Epithelial cell of proximal tubule (primary cell): ENCODE measurements at regions not wholly inside any gene's neighbourhood (a gene's known extent, or its start where the extent isn't known, plus 50 kb on each side); places are given as distances from the start of the nearest gene placed in this dataset.
A peak's percentile ranks its signal among the peaks of the same experiment; 100 is the strongest.

Experiments used
- DNase-seq: peaks from one replicate; pipeline ENCODE4 v3.0.0-alpha.2; 2011; ENCODE audit warnings: low read depth
- H3K4me3 ChIP-seq: 2 replicates; pipeline ENCODE4 v1.5.1; 2011; ENCODE audit warnings: low read depth, mild to moderate bottlenecking, low read length
- TF ChIP-seq, protein P1 (sequence below): conservative IDR thresholded peaks from 2 replicates; pipeline ENCODE4 v1.5.1; 2012; ENCODE audit warnings: low read depth, mild to moderate bottlenecking, low read length

DNA sequence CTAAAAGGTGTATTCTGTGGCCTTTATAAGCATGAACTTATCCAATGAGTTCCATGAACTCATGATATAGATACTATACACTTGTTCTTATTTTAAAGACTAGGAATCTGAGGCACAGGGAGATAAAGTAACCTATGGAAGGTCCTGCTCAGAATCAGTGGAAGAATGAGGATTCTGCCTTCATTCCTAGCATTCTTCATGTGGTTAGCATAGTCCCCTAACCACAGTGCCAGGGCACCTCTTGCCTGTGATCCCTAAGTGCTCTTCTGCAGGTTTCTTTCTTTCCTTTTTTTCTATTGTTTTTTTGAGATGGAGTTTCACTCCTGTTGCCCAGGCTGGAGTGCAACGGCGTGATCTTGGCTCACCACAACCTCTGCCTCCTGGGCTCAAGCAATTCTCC, 174.1 kb downstream of the C9orf152 start:
- H3K4me3 ChIP-seq, result no peak overlapping the region
- TF ChIP-seq, protein P1, sequence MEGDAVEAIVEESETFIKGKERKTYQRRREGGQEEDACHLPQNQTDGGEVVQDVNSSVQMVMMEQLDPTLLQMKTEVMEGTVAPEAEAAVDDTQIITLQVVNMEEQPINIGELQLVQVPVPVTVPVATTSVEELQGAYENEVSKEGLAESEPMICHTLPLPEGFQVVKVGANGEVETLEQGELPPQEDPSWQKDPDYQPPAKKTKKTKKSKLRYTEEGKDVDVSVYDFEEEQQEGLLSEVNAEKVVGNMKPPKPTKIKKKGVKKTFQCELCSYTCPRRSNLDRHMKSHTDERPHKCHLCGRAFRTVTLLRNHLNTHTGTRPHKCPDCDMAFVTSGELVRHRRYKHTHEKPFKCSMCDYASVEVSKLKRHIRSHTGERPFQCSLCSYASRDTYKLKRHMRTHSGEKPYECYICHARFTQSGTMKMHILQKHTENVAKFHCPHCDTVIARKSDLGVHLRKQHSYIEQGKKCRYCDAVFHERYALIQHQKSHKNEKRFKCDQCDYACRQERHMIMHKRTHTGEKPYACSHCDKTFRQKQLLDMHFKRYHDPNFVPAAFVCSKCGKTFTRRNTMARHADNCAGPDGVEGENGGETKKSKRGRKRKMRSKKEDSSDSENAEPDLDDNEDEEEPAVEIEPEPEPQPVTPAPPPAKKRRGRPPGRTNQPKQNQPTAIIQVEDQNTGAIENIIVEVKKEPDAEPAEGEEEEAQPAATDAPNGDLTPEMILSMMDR, result no peak
- no peak for DNase-seq

DNA sequence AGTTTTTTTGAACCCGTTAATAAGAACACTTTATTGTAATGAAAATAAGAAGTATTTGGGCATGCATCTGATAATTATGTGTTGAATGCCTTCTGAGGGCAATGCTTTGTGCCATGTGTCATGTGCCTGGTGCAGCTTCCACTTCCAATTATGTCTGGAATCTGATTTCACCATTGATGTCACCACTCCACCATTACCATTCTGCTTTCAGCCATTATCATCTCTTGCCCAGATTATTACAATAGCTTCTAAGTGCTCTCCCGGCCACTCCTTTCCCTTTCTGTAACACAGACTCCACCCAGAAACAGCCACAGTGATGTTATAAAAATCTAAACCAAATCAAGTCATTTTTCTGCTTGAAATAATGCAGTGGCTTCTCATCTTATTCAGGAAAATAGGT, 171.7 kb downstream of the C9orf152 start:
- TF ChIP-seq, protein P1, result no peak
- no peak for DNase-seq
- H3K4me3 ChIP-seq, result no peak overlapping the region

DNA sequence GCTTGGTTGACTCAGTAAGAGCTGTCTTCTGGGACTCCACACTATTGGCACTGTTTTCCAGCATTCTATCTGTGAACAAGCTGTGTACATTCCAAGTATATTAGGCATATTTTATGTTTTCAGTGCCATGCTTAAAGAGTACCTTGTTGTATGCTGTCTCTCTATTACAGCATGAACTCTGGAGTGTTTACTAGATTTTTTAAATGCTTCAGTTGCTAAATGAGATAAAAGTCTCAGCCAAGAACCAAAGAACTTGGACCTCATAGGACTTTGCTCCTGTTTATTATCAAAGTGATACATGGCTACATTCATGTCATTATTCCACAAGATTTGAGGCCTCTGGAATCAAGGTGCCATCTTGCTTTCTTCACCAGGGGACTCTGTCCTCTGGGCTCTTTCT, 167.2 kb downstream of the C9orf152 start:
- no peak overlapping the region for H3K4me3 ChIP-seq
- TF ChIP-seq, protein P1, result no peak
- no peak for DNase-seq

DNA sequence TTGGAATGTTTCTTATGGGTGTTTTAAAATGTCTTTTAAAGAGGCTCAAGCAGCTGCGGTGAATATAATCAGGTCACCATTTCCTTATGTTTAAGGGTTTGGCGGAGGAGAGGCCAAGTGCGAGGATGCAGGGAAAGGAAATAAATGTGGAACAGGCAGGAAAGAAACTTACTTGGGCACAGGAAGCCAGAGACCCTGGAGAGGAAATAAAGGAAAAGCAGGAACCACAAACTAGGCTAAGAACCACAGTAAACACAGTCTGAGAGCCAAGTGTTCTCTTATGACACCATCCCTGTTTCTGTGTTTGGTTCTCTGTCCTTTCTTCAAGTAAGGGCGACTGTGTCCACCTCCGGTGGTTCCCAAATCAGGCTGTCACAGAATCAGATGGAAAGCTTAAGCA, 166.5 kb downstream of the C9orf152 start:
- DNase-seq, result no peak
- no peak overlapping the region for H3K4me3 ChIP-seq
- TF ChIP-seq, protein P1, result no peak

DNA sequence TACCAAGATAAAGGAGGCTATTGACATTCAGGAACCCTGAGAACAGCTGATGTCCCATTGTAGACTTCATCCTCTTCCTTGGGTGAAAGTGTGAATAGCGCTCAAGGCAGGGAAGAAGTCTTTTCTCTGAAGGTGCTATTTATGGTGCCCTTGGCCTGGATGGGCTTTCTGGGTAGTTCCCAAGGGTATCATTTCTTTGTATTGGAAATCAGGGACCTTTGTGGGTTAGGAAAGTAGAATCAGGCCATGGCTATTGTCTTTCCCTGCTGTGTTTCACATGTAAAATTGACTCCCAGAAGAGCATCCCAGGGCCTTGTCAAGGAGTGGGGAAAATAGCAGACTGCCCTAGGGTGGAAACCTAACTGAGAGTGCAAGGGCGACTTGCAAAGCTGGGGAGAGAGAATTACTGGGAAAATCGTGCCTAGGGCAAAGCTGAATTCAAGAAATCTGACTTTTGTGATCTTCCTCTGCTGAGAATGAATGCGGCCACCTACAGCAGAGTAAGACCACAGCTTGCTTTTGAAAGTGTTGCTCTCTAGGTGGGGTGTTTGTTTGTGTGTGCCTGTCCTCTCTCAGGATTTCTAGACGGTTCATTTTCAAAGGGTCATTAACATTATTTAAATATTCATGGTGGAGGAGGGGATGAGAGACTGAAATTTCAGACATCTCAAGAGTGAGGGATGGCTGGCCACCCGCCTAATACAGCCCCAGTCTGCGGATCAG, 160.6 kb downstream of the C9orf152 start:
- no peak for DNase-seq
- TF ChIP-seq, protein P1, result no peak
- peak overlapping the region; percentile 98 for H3K4me3 ChIP-seq

DNA sequence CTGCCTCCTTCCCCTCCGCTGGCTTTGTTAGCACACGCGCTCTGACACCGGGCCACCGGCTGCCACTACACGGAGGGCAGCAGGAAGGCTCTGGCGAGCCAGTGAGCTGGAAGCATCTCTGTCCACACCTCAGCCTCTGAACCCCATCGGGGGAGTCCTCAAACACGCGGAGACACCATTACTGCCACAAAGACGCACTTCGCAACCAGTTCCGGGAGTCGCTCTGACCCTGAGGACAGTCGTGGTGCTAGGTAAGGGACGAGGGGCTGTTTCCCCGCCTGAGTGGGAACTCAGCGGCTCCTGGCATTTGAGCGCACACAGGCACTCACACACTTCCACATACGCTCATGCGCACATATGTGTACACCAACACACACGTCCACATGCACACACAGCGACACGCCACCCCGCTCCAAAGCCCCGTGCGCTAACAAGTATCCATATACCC, 160.0 kb downstream of the C9orf152 start:
- TF ChIP-seq, protein P1, result no peak
- DNase-seq, result no peak
- H3K4me3 ChIP-seq, result peak overlapping the region; percentile 98

DNA sequence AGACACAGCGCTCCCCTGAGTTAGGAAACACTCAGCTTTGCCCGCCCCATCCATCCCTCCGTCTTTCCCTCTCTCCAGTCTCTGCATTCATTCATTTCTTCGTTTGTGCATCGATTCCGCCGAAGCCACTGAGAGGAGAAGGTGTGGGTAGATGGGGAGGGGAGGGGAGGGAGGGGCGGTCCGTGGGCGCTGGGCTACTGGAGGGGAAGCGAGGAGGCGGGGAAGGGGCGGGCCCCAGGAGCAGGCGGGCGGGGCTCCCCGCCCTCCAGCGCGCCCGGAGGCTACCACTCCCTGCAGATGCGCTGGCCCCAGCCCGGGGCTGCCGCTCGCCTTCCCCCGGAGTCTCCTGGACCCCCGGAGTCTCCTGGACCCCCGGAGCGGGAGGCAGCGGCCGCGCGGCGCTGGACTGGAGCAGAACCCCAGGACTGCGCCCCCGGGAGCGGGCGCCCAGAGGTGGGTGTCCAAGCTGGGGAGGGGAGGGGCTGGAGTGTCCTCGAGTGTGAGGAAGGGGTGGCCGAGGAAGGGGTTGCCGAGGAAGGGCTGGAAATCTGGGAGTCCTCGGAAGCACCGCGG, 159.5 kb downstream of the C9orf152 start:
- DNase-seq, result no peak
- TF ChIP-seq, protein P1, result no peak
- peak overlapping the region; percentile 98 for H3K4me3 ChIP-seq
